Esophagus muscularis mucosa (tissue), 3 donors: ENCODE measurements at regions not wholly inside any gene's neighbourhood (a gene's known extent, or its start where the extent isn't known, plus 50 kb on each side); places are given as distances from the start of the nearest gene placed in this dataset.

Experiments
- POLR2A ChIP-seq: fragments of 450-650 bp; IDR thresholded peaks from one replicate; pipeline ENCODE4 v1.6.1; 2017; ENCODE audit warnings: antibody characterized with exemption, moderate library complexity, mild to moderate bottlenecking, low read depth
- TF ChIP-seq, protein P1 (sequence below), 3 experiments: fragments of 200-600 bp in 2 of 3; fragments of 450-650 bp in 1 of 3; sonication (generic) in 2 of 3; IDR thresholded peaks; one replicate each; pipeline ENCODE4 v1.5.1; 2017 to 2019; ENCODE audit warnings: antibody characterized with exemption in 3 of 3, mild to moderate bottlenecking in 2 of 3, moderate library complexity in 1 of 3

DNA sequence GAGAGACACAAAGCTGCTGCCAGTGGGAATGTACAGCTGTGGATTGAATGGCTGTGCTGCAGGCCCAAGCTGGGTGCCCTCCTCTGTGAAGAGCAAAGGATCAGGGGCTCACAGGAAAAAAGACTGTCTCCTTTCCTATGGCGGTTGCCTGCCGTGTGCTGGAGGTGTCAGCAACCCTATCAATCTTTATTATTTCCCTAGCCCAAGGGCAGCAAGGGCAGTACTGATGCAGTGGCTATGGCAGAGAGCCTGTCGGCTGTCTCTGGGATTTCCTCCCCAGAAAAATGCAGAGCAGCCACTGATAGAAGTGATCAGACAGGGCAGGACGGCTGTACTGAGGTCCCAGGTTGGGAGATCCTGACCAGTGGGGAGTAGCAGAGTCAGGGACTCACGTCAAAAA lies 117.3 kb upstream of the CDH12 start:
- TF ChIP-seq POLR2A: no peak
- TF ChIP-seq, protein P1, sequence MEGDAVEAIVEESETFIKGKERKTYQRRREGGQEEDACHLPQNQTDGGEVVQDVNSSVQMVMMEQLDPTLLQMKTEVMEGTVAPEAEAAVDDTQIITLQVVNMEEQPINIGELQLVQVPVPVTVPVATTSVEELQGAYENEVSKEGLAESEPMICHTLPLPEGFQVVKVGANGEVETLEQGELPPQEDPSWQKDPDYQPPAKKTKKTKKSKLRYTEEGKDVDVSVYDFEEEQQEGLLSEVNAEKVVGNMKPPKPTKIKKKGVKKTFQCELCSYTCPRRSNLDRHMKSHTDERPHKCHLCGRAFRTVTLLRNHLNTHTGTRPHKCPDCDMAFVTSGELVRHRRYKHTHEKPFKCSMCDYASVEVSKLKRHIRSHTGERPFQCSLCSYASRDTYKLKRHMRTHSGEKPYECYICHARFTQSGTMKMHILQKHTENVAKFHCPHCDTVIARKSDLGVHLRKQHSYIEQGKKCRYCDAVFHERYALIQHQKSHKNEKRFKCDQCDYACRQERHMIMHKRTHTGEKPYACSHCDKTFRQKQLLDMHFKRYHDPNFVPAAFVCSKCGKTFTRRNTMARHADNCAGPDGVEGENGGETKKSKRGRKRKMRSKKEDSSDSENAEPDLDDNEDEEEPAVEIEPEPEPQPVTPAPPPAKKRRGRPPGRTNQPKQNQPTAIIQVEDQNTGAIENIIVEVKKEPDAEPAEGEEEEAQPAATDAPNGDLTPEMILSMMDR (IDR thresholded peaks at IDR 0.05): no peak
